Activated B cell treated with CpG ODN at 0.5 μM for 24 hours (primary cell): ENCODE measurements at regions not wholly inside any gene's neighbourhood (a gene's known extent, or its start where the extent isn't known, plus 50 kb on each side); places are given as distances from the start of the nearest gene placed in this dataset.

Experiments
- ATAC-seq: fragments of 200-7000 bp; cut with Tn5 transposase; one replicate; pipeline ENCODE4 v1.10.0; 2021; ENCODE audit warnings: low read depth, mild to moderate bottlenecking, moderate library complexity
- CTCF ChIA-PET: fragments of 350-600 bp; sonication (Branson Sonifier 250); formaldehyde crosslinking; loops from one replicate; lab custom pipeline; 2021; ENCODE audit warnings: antibody characterized with exemption; lab: Charles Lee
- POLR2A ChIA-PET: fragments of 350-600 bp; sonication (Branson Sonifier 250); formaldehyde crosslinking; loops from one replicate; lab custom pipeline; 2021; ENCODE audit warnings: antibody characterized with exemption; lab: Charles Lee
- DNase-seq: peaks from one replicate; pipeline ENCODE4 v3.0.0; 2022
- H3K27ac Mint-ChIP-seq: one replicate; pipeline ENCODE4 v1.8.0; 2020; ENCODE audit warnings: mixed read lengths
- H3K27me3 Mint-ChIP-seq: one replicate; pipeline ENCODE4 v1.8.0; 2021; ENCODE audit warnings: mixed read lengths
- H3K36me3 Mint-ChIP-seq: one replicate; pipeline ENCODE4 v1.8.0; 2021; ENCODE audit warnings: low read depth, mixed read lengths
- H3K4me1 Mint-ChIP-seq: one replicate; pipeline ENCODE4 v1.8.0; 2021; ENCODE audit warnings: mixed read lengths
- H3K4me3 Mint-ChIP-seq: one replicate; pipeline ENCODE4 v1.8.0; 2020; ENCODE audit warnings: mild to moderate bottlenecking, mixed read lengths
- H3K9me3 Mint-ChIP-seq: one replicate; pipeline ENCODE4 v1.8.0; 2020; ENCODE audit warnings: mixed read lengths
- CTCF ChIP-seq: fragments of 200-600 bp; IDR thresholded peaks from one replicate; pipeline ENCODE4 v1.8.0; 2022; ENCODE audit warnings: antibody characterized with exemption, mild to moderate bottlenecking
- intact Hi-C: fragments of 100-400 bp; cut with micrococcal nuclease; formaldehyde crosslinking; loops from one replicate; pipeline ENCODE4 v1.15.1; 2024

- H3K4me3 Mint-ChIP-seq = no peak overlapping the region
- no peaks in the 10 kb centered on the region for H3K4me1 Mint-ChIP-seq
- POLR2A ChIA-PET = no interaction called here
- CTCF ChIA-PET = no interaction called here
- DNase-seq (no peak), ATAC-seq (no peak)
- no peaks in the 10 kb centered on the region for H3K9me3 Mint-ChIP-seq
- H3K27ac Mint-ChIP-seq = no peak overlapping the region
- intact Hi-C loops = no loop called here
- no peaks in the 10 kb centered on the region for H3K27me3 Mint-ChIP-seq
- no peaks in the 10 kb centered on the region for H3K36me3 Mint-ChIP-seq
- no peak for TF ChIP-seq CTCF
Observed at GRCh38 chr4:125992891-125993290, 678.1 kb downstream of the FAT4 start.

GRCh38 chr4:125994024-125994423 lies 679.3 kb downstream of the FAT4 start:
- intact Hi-C loops = no loop called here
- ATAC-seq (no peak), DNase-seq (no peak)
- Mint-ChIP-seq H3K4me3 (no peak overlapping the region), H3K27me3 (no peaks in the 10 kb centered on the region), H3K4me1 (no peaks in the 10 kb centered on the region), H3K36me3 (no peaks in the 10 kb centered on the region), H3K27ac (no peak overlapping the region), H3K9me3 (no peaks in the 10 kb centered on the region)
- CTCF ChIA-PET = no interaction called here
- POLR2A ChIA-PET = no interaction called here
- no peak for TF ChIP-seq CTCF

GRCh38 chr4:125994430-125994829 lies 679.7 kb downstream of the FAT4 start:
- H3K27me3 Mint-ChIP-seq = no peaks in the 10 kb centered on the region
- DNase-seq (no peak), ATAC-seq (no peak)
- no peak overlapping the region for H3K27ac Mint-ChIP-seq
- POLR2A ChIA-PET = no interaction called here
- H3K36me3 Mint-ChIP-seq = no peaks in the 10 kb centered on the region
- H3K9me3 Mint-ChIP-seq = no peaks in the 10 kb centered on the region
- CTCF ChIA-PET = no interaction called here
- H3K4me3 Mint-ChIP-seq = no peak overlapping the region
- intact Hi-C loops = no loop called here
- no peaks in the 10 kb centered on the region for H3K4me1 Mint-ChIP-seq
- no peak for TF ChIP-seq CTCF

GRCh38 chr4:126004941-126005340 lies 690.2 kb downstream of the FAT4 start:
- H3K9me3 Mint-ChIP-seq = peaks cover 3% of the 10 kb centered on the region
- H3K4me1 Mint-ChIP-seq = no peaks in the 10 kb centered on the region
- ChIA-PET POLR2A (no interaction called here), CTCF (no interaction called here)
- intact Hi-C loops = no loop called here
- no peak overlapping the region for H3K27ac Mint-ChIP-seq
- H3K27me3 Mint-ChIP-seq = no peaks in the 10 kb centered on the region
- no peaks in the 10 kb centered on the region for H3K36me3 Mint-ChIP-seq
- TF ChIP-seq CTCF = no peak
- H3K4me3 Mint-ChIP-seq = no peak overlapping the region
- no peak for DNase-seq
- ATAC-seq = no peak

GRCh38 chr4:126007142-126007541 lies 692.4 kb downstream of the FAT4 start:
- intact Hi-C loops = no loop called here
- Mint-ChIP-seq H3K27me3 (no peaks in the 10 kb centered on the region), H3K36me3 (no peaks in the 10 kb centered on the region), H3K27ac (no peak overlapping the region), H3K9me3 (peaks cover 11% of the 10 kb centered on the region), H3K4me3 (no peak overlapping the region), H3K4me1 (no peaks in the 10 kb centered on the region)
- CTCF ChIA-PET = no interaction called here
- no peak for TF ChIP-seq CTCF
- ATAC-seq = no peak
- POLR2A ChIA-PET = no interaction called here
- no peak for DNase-seq
